NCI-H748 (cell line): ENCODE measurements at regions not wholly inside any gene's neighbourhood (a gene's known extent, or its start where the extent isn't known, plus 50 kb on each side); places are given as distances from the start of the nearest gene placed in this dataset.

Source experiments
- DNase-seq: peaks from one replicate; lab custom pipeline; 2025; ENCODE audit not compliant: unreplicated experiment; lab: John Stamatoyannopoulos, UW

DNA sequence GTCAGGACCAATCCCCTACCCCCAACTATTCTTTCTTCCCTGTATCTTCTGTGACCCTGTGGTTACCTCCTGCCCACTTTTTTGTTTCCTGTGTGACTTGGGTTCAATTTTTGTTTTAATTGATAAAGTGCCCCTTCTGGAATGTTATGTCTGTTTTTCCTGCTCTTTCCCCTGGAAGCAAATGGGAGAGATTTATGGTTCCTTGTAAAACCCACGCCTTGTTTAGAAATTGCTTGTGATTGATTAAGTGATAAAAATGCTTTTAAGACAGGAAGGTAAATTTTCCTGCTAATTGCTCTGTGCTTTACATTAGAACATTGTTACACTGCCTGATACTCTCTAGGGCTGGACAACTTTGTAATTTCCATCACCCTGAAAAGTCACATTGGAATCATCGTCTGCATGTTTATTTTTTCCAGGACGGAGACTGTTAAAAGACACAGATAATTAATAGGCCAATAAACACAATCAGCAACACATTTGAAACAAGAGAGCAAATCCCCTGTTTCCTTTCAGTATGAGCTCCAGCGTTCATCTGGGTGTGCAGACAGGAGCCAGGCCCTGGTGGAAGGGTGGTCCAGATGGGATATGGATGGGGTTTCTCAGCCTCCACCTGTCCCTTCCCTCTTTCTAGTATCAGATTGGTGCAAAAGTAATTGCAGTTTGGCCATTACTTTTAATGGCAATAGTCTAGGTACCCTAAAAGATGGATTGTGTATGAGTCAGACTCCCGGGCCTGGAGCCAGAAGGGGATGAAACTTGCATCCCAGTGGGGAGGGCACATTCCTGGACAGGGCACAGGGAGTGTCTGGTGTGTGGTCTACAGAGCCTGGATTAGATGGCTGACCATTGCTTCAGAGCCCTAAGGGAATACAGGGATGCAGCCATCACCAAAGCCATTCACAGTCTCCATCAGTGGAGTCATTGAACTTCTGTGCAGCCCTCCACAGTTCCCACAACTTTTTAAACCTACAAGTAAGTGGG lies 58.1 kb upstream of the AGBL1 start:
- DNase-seq, result peak; percentile 1

DNA sequence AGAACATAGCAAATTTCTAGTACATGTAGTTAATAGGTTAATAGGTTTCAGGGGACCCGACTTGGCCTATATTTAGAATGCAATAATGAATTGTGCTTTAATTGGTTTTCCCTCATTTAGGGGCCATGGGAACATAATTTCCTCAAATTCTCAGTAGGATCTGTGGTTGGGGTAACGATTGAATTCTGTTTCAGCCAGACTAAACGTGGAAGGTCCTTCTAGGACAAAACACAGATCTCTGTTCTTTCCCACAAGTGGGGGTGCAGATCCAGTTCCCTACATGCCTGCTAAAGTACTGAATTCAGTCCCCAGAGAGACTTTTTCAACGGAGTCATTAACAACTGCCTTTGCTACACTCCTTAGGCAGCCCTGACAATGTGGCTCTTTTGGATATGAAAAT lies 50.7 kb upstream of the AGBL1 start:
- no peak for DNase-seq
